Spleen (tissue), 7 donors: ENCODE measurements at regions not wholly inside any gene's neighbourhood (a gene's known extent, or its start where the extent isn't known, plus 50 kb on each side); places are given as distances from the start of the nearest gene placed in this dataset.

Source experiments
- CTCF ChIP-seq, 11 experiments: fragments of 200-600 bp in 7 of 11; fragments of 450-650 bp in 4 of 11; sonication (generic) in 4 of 11; IDR thresholded peaks in 8 of 11; conservative IDR thresholded peaks in 3 of 11; 1 replicate in 7 of 11; 2 replicates in 4 of 11; pipeline versions ENCODE4 v1.4.0 to v1.8.0; 2016 to 2021; ENCODE audit warnings: antibody characterized with exemption in 11 of 11, inconsistent platforms in 4 of 11, mild to moderate bottlenecking in 1 of 11
- POLR2A ChIP-seq, 3 donors: fragments of 450-650 bp; IDR thresholded peaks; one replicate each; pipeline ENCODE4 v1.5.1; 2017; ENCODE audit warnings: antibody characterized with exemption in 3 of 3, mild to moderate bottlenecking in 1 of 3
- donor health status: DM: no; HTN: no; CAD: no; lungs with moderate emphysema.
- donor health status: DM: no; HTN: no; CAD: no.
- donor health status: DM: no; HTN: no; CAD: no.

- TF ChIP-seq POLR2A (IDR thresholded peaks at IDR 0.05) (no peak), CTCF (IDR thresholded peaks at IDR 0.05 in 8 of 11, conservative IDR thresholded peaks at IDR 0.05 in 3 of 11) (no peak)
These were observed 204.8 kb downstream of the TMEM161B start for GRCh38 chr5:88063813-88064212.
